Transverse colon (tissue), 4 donors: ENCODE measurements at regions not wholly inside any gene's neighbourhood (a gene's known extent, or its start where the extent isn't known, plus 50 kb on each side); places are given as distances from the start of the nearest gene placed in this dataset.

Experiments used
- DNase-seq: peaks from one replicate; pipeline ENCODE4 v3.0.0-alpha.2; 2019
- H3K27ac ChIP-seq, 4 donors: fragments of 200-600 bp; sonication (generic); 2 replicates each; pipeline ENCODE4 v1.5.1; 2016 to 2018; ENCODE audit warnings: inconsistent platforms in 4 of 4
- H3K27me3 ChIP-seq: fragments of 200-600 bp; sonication (generic); 2 replicates; pipeline ENCODE4 v1.5.1; 2017; ENCODE audit warnings: inconsistent platforms
- H3K36me3 ChIP-seq, 4 donors: fragments of 200-600 bp; sonication (generic); 2 replicates each; pipeline ENCODE4 v1.5.1; 2017 to 2019; ENCODE audit warnings: inconsistent platforms in 4 of 4
- H3K4me1 ChIP-seq, 4 donors: fragments of 200-600 bp; sonication (generic); 2 replicates each; pipeline ENCODE4 v1.5.1; 2017 to 2020; ENCODE audit warnings: inconsistent platforms in 4 of 4
- H3K4me3 ChIP-seq, 4 donors: fragments of 200-600 bp; sonication (generic); 1 replicate in 1 of 4; 2 replicates in 3 of 4; pipeline versions ENCODE4 v1.5.1 to v1.6.1; 2017 to 2019; ENCODE audit warnings: inconsistent platforms in 4 of 4
- H3K9me3 ChIP-seq, 2 donors: fragments of 200-600 bp; sonication (generic); 2 replicates each; pipeline ENCODE4 v1.5.1; 2017 to 2019; ENCODE audit warnings: inconsistent platforms in 2 of 2
- CTCF ChIP-seq, 5 experiments: fragments of 200-600 bp in 3 of 5; fragments of 450-650 bp in 2 of 5; sonication (generic) in 3 of 5; IDR thresholded peaks; 1 replicate in 2 of 5; 2 replicates in 3 of 5; pipeline ENCODE4 v1.5.1; 2016 to 2017; ENCODE audit warnings: antibody characterized with exemption in 5 of 5, inconsistent platforms in 3 of 5, mild to moderate bottlenecking in 2 of 5, moderate library complexity in 1 of 5
- EP300 ChIP-seq: sonication (generic); formaldehyde crosslinking; IDR thresholded peaks from one replicate; pipeline ENCODE4 v1.6.1; 2017; ENCODE audit warnings: antibody characterized with exemption, low read depth
- POLR2A ChIP-seq: fragments of 450-650 bp; IDR thresholded peaks from one replicate; pipeline ENCODE4 v1.6.1; 2016; ENCODE audit warnings: antibody characterized with exemption, mild to moderate bottlenecking, moderate library complexity
- POLR2AphosphoS5 ChIP-seq, 3 donors: sonication (generic); formaldehyde crosslinking; IDR thresholded peaks; one replicate each; pipeline ENCODE4 v1.6.1; 2016; ENCODE audit warnings: antibody characterized with exemption in 3 of 3
- WGBS, 2 donors: methylation state at CpG; one replicate each; pipeline ENCODE4 v1.1.5; 2018; ENCODE audit warnings: low coverage in 1 of 2; 5-methylcytosine and 5-hydroxymethylcytosine counted together
- in situ Hi-C, 4 donors: fragments of 200-750 bp; cut with MboI; loops; one replicate each; pipeline versions ENCODE4 v1.15.0 to v1.15.1; 2017; ENCODE audit warnings: low sequenced_read_pairs in 3 of 4, low pct_ligation_motif_present in 1 of 4, low pct_unique_long_range_greater_than_20kb in 1 of 4
- intact Hi-C: fragments of 100-400 bp; cut with DNase I; formaldehyde crosslinking; loops from one replicate; pipeline ENCODE4 v1.15.1; 2023; ENCODE audit warnings: low total_unique reads

GRCh38 chr11:23851216-23851615 lies 645.6 kb upstream of the LUZP2 start:
- Histone ChIP-seq H3K27me3 (no peaks in the 10 kb centered on the region), H3K4me1 (no peaks in the 10 kb centered on the region), H3K4me3 (no peak overlapping the region), H3K27ac (no peak overlapping the region), H3K36me3 (no peaks in the 10 kb centered on the region), H3K9me3 (no peaks in the 10 kb centered on the region)
- TF ChIP-seq POLR2A = no peak
- no peak for TF ChIP-seq CTCF (IDR thresholded peaks at IDR 0.05)
- no peak for TF ChIP-seq EP300
- TF ChIP-seq POLR2AphosphoS5 (IDR thresholded peaks at IDR 0.05) = no peak
- 58 to 62% methylated on average over 1 of the region's 1 CpG for WGBS, 2 donors
- in situ Hi-C loops (no loop called here), intact Hi-C loops (no loop called here)
- no peak for DNase-seq

GRCh38 chr11:23856654-23857053 lies 640.2 kb upstream of the LUZP2 start:
- no peaks in the 10 kb centered on the region for H3K9me3 ChIP-seq
- 58 to 93% methylated on average over 1 of the region's 1 CpG for WGBS, 2 donors
- in situ Hi-C loops (no loop called here), intact Hi-C loops (no loop called here)
- H3K36me3 ChIP-seq = no peaks in the 10 kb centered on the region
- no peak overlapping the region for H3K27ac ChIP-seq
- no peak overlapping the region for H3K4me3 ChIP-seq
- H3K27me3 ChIP-seq = no peaks in the 10 kb centered on the region
- TF ChIP-seq CTCF (IDR thresholded peaks at IDR 0.05) (no peak), POLR2AphosphoS5 (IDR thresholded peaks at IDR 0.05) (no peak), POLR2A (no peak), EP300 (no peak)
- H3K4me1 ChIP-seq = no peaks in the 10 kb centered on the region
- no peak for DNase-seq

GRCh38 chr11:23859087-23859486 lies 637.8 kb upstream of the LUZP2 start:
- in situ Hi-C loops (no loop called here), intact Hi-C loops (no loop called here)
- H3K9me3 ChIP-seq = no peaks in the 10 kb centered on the region
- no peak for TF ChIP-seq EP300
- no peak for TF ChIP-seq CTCF (IDR thresholded peaks at IDR 0.05)
- TF ChIP-seq POLR2A = no peak
- no peak for TF ChIP-seq POLR2AphosphoS5 (IDR thresholded peaks at IDR 0.05)
- DNase-seq = no peak
- no peaks in the 10 kb centered on the region for H3K4me1 ChIP-seq
- H3K27me3 ChIP-seq = no peaks in the 10 kb centered on the region
- no peak overlapping the region for H3K4me3 ChIP-seq
- no peak overlapping the region for H3K27ac ChIP-seq
- H3K36me3 ChIP-seq = no peaks in the 10 kb centered on the region

GRCh38 chr11:23861615-23862014 lies 635.2 kb upstream of the LUZP2 start:
- Histone ChIP-seq H3K27ac (no peak overlapping the region), H3K27me3 (no peaks in the 10 kb centered on the region), H3K36me3 (no peaks in the 10 kb centered on the region), H3K4me1 (no peaks in the 10 kb centered on the region), H3K4me3 (no peak overlapping the region), H3K9me3 (no peaks in the 10 kb centered on the region)
- DNase-seq = no peak
- WGBS, 2 donors = 84 to 89% methylated on average over 6 to 9 of the region's 9 CpGs
- in situ Hi-C loops (no loop called here), intact Hi-C loops (no loop called here)
- no peak for TF ChIP-seq POLR2AphosphoS5 (IDR thresholded peaks at IDR 0.05)
- no peak for TF ChIP-seq POLR2A
- TF ChIP-seq EP300 = no peak
- TF ChIP-seq CTCF (IDR thresholded peaks at IDR 0.05) = no peak
